BE2C (cell line): ENCODE measurements at regions not wholly inside any gene's neighbourhood (a gene's known extent, or its start where the extent isn't known, plus 50 kb on each side); places are given as distances from the start of the nearest gene placed in this dataset.
A peak's percentile ranks its signal among the peaks of the same experiment; 100 is the strongest.

Source experiments
- DNase-seq: peaks from one replicate; pipeline ENCODE4 v3.0.0-alpha.2; 2020
- H3K27me3 ChIP-seq: fragments of 250-450 bp; sonication (Bioruptor Pico); 2 replicates; pipeline ENCODE4 v1.5.1; 2020; ENCODE audit warnings: mild to moderate bottlenecking
- H3K36me3 ChIP-seq: fragments of 250-450 bp; sonication (Bioruptor Pico); 2 replicates; pipeline ENCODE4 v1.5.1; 2020; ENCODE audit warnings: mild to moderate bottlenecking
- H3K4me1 ChIP-seq: fragments of 250-450 bp; sonication (Bioruptor Pico); 2 replicates; pipeline ENCODE4 v1.5.1; 2020
- H3K4me3 ChIP-seq: 2 replicates; pipeline ENCODE4 v1.5.1; 2011; ENCODE audit warnings: low read depth, low read length
- H3K9me3 ChIP-seq: fragments of 250-450 bp; sonication (Bioruptor Pico); 2 replicates; pipeline ENCODE4 v1.5.1; 2020
- CTCF ChIP-seq: IDR thresholded peaks from 2 replicates; pipeline ENCODE4 v1.5.1; 2012; ENCODE audit warnings: mild to moderate bottlenecking, low read depth, low read length

DNA sequence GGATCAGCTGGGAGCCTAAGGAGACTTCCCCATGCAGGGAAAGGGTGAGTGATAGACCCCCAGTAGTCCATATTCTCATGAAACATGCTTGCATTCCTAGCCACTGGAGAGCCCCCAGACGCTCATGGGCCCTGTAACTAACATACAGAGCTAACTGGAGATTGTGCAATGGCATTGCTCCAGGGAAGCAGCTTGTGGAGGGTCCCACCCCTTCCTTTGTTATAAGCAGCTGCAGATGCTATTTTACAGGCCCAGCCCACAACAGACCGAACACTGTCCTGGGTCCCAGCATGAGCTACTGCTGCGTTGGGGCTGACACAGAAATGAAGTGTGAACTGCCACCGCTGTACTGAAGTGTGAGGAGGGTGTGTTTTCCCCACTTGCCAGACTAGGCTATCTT is 1465.7 kb upstream of the DIAPH2 start:
- DNase-seq = no peak
- Histone ChIP-seq H3K4me1 (no peaks in the 10 kb centered on the region), H3K36me3 (no peaks in the 10 kb centered on the region), H3K27me3 (no peaks in the 10 kb centered on the region), H3K4me3 (no peak overlapping the region), H3K9me3 (no peaks in the 10 kb centered on the region)
- TF ChIP-seq CTCF = no peak

DNA sequence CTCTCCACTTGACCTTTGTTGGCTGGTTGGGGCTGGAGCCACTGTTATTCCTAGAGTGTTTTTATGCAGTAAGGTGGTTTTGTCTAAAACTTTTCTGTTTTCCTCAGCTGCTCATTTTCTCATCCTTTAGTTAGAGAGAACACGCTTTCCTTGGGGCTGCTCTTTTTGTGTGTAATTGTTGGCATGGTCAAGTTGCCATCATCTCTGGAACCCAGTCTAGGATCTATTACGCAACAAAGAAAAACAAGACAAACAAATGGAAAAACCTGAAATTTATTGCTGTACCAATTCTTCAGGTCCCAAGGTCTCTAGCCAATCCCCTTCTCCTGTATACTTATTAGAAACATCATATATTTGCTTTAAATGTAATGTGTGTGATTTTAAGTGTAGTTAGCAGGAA is 1436.3 kb upstream of the DIAPH2 start:
- Histone ChIP-seq H3K4me3 (no peak overlapping the region), H3K27me3 (no peaks in the 10 kb centered on the region), H3K9me3 (no peaks in the 10 kb centered on the region), H3K4me1 (no peaks in the 10 kb centered on the region), H3K36me3 (no peaks in the 10 kb centered on the region)
- TF ChIP-seq CTCF = no peak
- DNase-seq = no peak

DNA sequence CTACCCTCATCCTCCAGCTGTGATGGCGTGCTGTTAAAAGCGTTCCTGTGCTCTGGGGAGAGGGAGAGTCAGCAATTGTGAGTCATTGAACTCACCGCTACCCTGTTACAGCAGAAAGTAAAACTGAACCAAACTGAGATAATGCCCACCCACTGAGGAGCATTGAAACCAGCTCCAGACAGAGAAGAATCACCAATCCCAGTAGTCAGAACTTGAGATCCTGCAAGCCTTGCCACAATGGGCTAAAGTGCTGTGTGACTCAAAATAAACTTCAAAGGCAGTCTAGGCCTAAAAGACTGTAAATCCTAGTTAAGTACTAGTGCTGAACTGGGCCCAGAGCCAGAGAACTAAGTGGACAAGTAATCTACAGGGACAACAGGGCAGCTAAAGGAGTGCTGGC is 1394.2 kb upstream of the DIAPH2 start:
- DNase-seq = no peak
- no peak for TF ChIP-seq CTCF

DNA sequence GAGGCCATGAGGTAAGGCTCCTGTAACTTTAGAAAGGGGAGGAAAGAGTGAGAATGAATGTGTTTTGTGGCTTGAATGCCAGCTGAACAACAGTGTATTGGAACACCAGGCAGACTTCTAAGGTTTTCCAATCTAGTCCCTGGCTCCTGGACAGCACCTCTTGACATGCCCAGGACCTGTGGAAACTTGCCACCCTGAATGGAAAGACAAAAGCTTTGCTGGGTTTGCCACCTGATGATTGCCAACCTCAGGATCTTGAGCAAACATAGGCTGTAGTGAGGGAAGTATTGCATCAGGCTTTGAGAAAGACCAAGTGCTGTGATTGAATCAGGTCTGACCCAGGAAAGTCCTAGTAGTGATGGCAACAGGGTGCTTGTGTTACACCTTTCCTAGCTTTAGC is 1393.1 kb upstream of the DIAPH2 start:
- no peak for DNase-seq
- no peak for TF ChIP-seq CTCF
- Histone ChIP-seq H3K27me3 (no peaks in the 10 kb centered on the region), H3K36me3 (no peaks in the 10 kb centered on the region), H3K4me3 (no peak overlapping the region), H3K9me3 (no peaks in the 10 kb centered on the region), H3K4me1 (no peaks in the 10 kb centered on the region)

More for the DNA sequence above, 1394.2 kb upstream of the DIAPH2 start:
- Histone ChIP-seq H3K9me3 (no peaks in the 10 kb centered on the region), H3K36me3 (no peaks in the 10 kb centered on the region), H3K4me3 (no peak overlapping the region), H3K27me3 (no peaks in the 10 kb centered on the region), H3K4me1 (no peaks in the 10 kb centered on the region)

DNA sequence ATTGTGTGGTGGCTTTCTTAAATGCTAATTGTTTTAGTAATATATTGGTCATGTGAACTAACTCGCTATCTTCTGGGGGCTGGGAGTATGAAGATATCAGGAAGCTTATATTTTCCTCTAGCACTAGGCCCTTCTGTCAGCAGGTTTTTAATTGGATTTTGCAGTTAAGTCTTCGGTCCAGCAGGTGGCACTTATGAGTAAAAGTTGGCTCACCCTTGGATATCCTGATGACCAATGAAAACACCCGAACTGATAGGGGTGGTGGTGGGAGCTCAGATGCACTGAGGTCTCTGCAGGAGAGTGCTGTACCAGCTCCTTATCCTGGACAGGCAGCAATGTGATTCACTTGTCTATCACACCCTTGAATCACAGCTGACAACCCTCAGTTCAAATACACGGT is 1365.8 kb upstream of the DIAPH2 start:
- no peaks in the 10 kb centered on the region for H3K36me3 ChIP-seq
- no peaks in the 10 kb centered on the region for H3K27me3 ChIP-seq
- H3K4me1 ChIP-seq = no peaks in the 10 kb centered on the region
- H3K9me3 ChIP-seq = no peaks in the 10 kb centered on the region
- H3K4me3 ChIP-seq = no peak overlapping the region
- peak; percentile 18; the same call in 1 of the 2 replicates for TF ChIP-seq CTCF
- DNase-seq = no peak

- H3K4me1 ChIP-seq = no peaks in the 10 kb centered on the region
- no peaks in the 10 kb centered on the region for H3K36me3 ChIP-seq
- no peaks in the 10 kb centered on the region for H3K9me3 ChIP-seq
- TF ChIP-seq CTCF = no peak
- no peak for DNase-seq
- no peak overlapping the region for H3K4me3 ChIP-seq
- H3K27me3 ChIP-seq = no peaks in the 10 kb centered on the region
Observed at GRCh38 chrX:95325185-95325584, 1359.5 kb upstream of the DIAPH2 start.
